ENCODE measurements at regions not wholly inside any gene's neighbourhood (a gene's known extent, or its start where the extent isn't known, plus 50 kb on each side); places are given as distances from the start of the nearest gene placed in this dataset.

GRCh38 chr10:118171861-118172260, 125.1 kb upstream of the RAB11FIP2 start:
- TF ChIP-seq CTCF (conservative IDR thresholded peaks at IDR 0.05; ENCODE audit: low read depth, low read length) (no peak), EZH2 (IDR thresholded peaks at IDR 0.05; ENCODE audit: low read length, unreplicated experiment) (no peak)

Data from PC-3 (cell line).